B cell (primary cell): ENCODE measurements at regions not wholly inside any gene's neighbourhood (a gene's known extent, or its start where the extent isn't known, plus 50 kb on each side); places are given as distances from the start of the nearest gene placed in this dataset.

ENCODE experiments used
- ATAC-seq: fragments of 200-7000 bp; cut with Tn5 transposase; one replicate; pipeline ENCODE4 v1.10.0; 2021; ENCODE audit warnings: low read depth, mild to moderate bottlenecking, moderate number of reproducible peaks, moderate library complexity
- CTCF ChIA-PET: fragments of 350-600 bp; sonication (Branson Sonifier 250); formaldehyde crosslinking; loops from one replicate; lab custom pipeline; 2021; ENCODE audit warnings: antibody characterized with exemption, inconsistent platforms; lab: Charles Lee
- POLR2A ChIA-PET: fragments of 350-600 bp; sonication (Branson Sonifier 250); formaldehyde crosslinking; loops from one replicate; lab custom pipeline; 2021; ENCODE audit warnings: antibody characterized with exemption; lab: Charles Lee
- DNase-seq: peaks from one replicate; pipeline ENCODE4 v3.0.0; 2013
- H2AFZ ChIP-seq: 2 replicates; pipeline ENCODE4 v1.6.1; 2012; ENCODE audit warnings: mild to moderate bottlenecking, low read depth, low read length; ENCODE audit not compliant: insufficient read depth, poor library complexity, severe bottlenecking
- H3K27ac ChIP-seq, 2 donors: 1 replicate in 1 of 2; 2 replicates in 1 of 2; pipeline ENCODE4 v1.5.1; 2012 to 2013; ENCODE audit warnings: low read length in 2 of 2, mild to moderate bottlenecking in 2 of 2, moderate library complexity in 1 of 2
- H3K27me3 ChIP-seq, 4 experiments: fragments of 200-600 bp in 1 of 4; sonication (generic) in 1 of 4; replicated peaks in 1 of 4; 1 replicate in 2 of 4; 2 replicates in 2 of 4; pipeline versions ENCODE4 v1.6.1 to v1.7.0; 2013 to 2016; ENCODE audit warnings: low read length in 3 of 4, mild to moderate bottlenecking in 2 of 4, mixed read lengths in 1 of 4, moderate library complexity in 1 of 4; ENCODE audit not compliant: insufficient read depth in 4 of 4, control insufficient read depth in 3 of 4; ENCODE audit errors: control extremely low read depth in 1 of 4
- H3K36me3 ChIP-seq, 2 experiments: replicated peaks in 1 of 2; 1 replicate in 1 of 2; 2 replicates in 1 of 2; pipeline versions ENCODE4 v1.6.1 to v1.7.1; 2013; ENCODE audit warnings: low read length in 1 of 2; ENCODE audit not compliant: insufficient read depth in 2 of 2, control insufficient read depth in 1 of 2; ENCODE audit errors: control extremely low read depth in 1 of 2, extremely low read depth in 1 of 2
- H3K4me1 ChIP-seq, 2 donors: fragments of 200-600 bp in 1 of 2; sonication (generic) in 1 of 2; 1 replicate in 1 of 2; 2 replicates in 1 of 2; pipeline versions ENCODE4 v1.5.1 to v1.6.1; 2013 to 2017; ENCODE audit warnings: low read length in 2 of 2; ENCODE audit not compliant: control insufficient read depth in 2 of 2, insufficient read depth in 2 of 2
- H3K4me2 ChIP-seq: replicated peaks from 2 replicates; pipeline ENCODE3; 2012; ENCODE audit warnings: mild to moderate bottlenecking, low read depth, low read length; ENCODE audit not compliant: poor library complexity, severe bottlenecking
- H3K4me3 ChIP-seq, 5 experiments: fragments of 200-600 bp in 1 of 5; sonication (generic) in 1 of 5; 1 replicate in 3 of 5; 2 replicates in 2 of 5; pipeline versions ENCODE4 v1.5.1 to v1.7.0; 2011 to 2016; ENCODE audit warnings: low read length in 4 of 5, mild to moderate bottlenecking in 4 of 5, low read depth in 2 of 5, control low read depth in 1 of 5, moderate library complexity in 1 of 5; ENCODE audit not compliant: insufficient read depth in 1 of 5; ENCODE audit errors: control extremely low read depth in 1 of 5, extremely low read depth in 1 of 5
- H3K79me2 ChIP-seq: fragments of 200-600 bp; sonication (generic); one replicate; pipeline ENCODE4 v1.6.0; 2016; ENCODE audit warnings: low read length; ENCODE audit not compliant: control insufficient read depth, insufficient read depth
- H3K9ac ChIP-seq: fragments of 200-600 bp; sonication (generic); 2 replicates; pipeline ENCODE4 v1.6.1; 2017; ENCODE audit warnings: mild to moderate bottlenecking, low read length, moderate library complexity
- H3K9me3 ChIP-seq, 3 donors: one replicate each; pipeline versions ENCODE4 v1.6.1 to v1.7.1; 2013; ENCODE audit warnings: low read length in 2 of 3; ENCODE audit not compliant: control insufficient read depth in 2 of 3, insufficient read depth in 1 of 3; ENCODE audit errors: control extremely low read depth in 1 of 3
- H4K20me1 ChIP-seq: 2 replicates; pipeline ENCODE4 v1.6.0; 2012; ENCODE audit warnings: mild to moderate bottlenecking, low read length; ENCODE audit not compliant: insufficient read depth, control insufficient read depth, poor library complexity, severe bottlenecking
- H3K27ac Mint-ChIP-seq: one replicate; pipeline ENCODE4 v1.8.0; 2021; ENCODE audit warnings: mixed read lengths
- H3K27me3 Mint-ChIP-seq: one replicate; pipeline ENCODE4 v1.8.0; 2021; ENCODE audit warnings: mixed read lengths
- H3K4me1 Mint-ChIP-seq: one replicate; pipeline ENCODE4 v1.8.0; 2021; ENCODE audit warnings: mixed read lengths
- H3K4me3 Mint-ChIP-seq: one replicate; pipeline ENCODE4 v1.8.0; 2021; ENCODE audit warnings: mixed read lengths
- H3K9me3 Mint-ChIP-seq: one replicate; pipeline ENCODE4 v1.8.0; 2022; ENCODE audit warnings: mixed read lengths; ENCODE audit not compliant: insufficient read depth
- EZH2 ChIP-seq: IDR thresholded peaks from 2 replicates; pipeline ENCODE4 v1.6.1; 2012; ENCODE audit warnings: borderline replicate concordance, low read depth, mild to moderate bottlenecking, moderate library complexity, low read length; ENCODE audit not compliant: insufficient read depth, poor library complexity, severe bottlenecking
- WGBS: methylation state at CpG from one replicate; pipeline ENCODE4 v1.1.5; 2013; ENCODE audit warnings: missing lambda C conversion rate; ENCODE audit not compliant: insufficient coverage; 5-methylcytosine and 5-hydroxymethylcytosine counted together
- intact Hi-C: fragments of 100-400 bp; cut with micrococcal nuclease; formaldehyde crosslinking; loops from one replicate; pipeline ENCODE4 v1.10.0; 2022
- TF ChIP-seq, protein P1 (sequence below): fragments of 200-600 bp; IDR thresholded peaks from one replicate; pipeline ENCODE4 v1.8.0; 2022; ENCODE audit warnings: antibody characterized with exemption, mild to moderate bottlenecking

- no peak for TF ChIP-seq EZH2
- TF ChIP-seq, protein P1, sequence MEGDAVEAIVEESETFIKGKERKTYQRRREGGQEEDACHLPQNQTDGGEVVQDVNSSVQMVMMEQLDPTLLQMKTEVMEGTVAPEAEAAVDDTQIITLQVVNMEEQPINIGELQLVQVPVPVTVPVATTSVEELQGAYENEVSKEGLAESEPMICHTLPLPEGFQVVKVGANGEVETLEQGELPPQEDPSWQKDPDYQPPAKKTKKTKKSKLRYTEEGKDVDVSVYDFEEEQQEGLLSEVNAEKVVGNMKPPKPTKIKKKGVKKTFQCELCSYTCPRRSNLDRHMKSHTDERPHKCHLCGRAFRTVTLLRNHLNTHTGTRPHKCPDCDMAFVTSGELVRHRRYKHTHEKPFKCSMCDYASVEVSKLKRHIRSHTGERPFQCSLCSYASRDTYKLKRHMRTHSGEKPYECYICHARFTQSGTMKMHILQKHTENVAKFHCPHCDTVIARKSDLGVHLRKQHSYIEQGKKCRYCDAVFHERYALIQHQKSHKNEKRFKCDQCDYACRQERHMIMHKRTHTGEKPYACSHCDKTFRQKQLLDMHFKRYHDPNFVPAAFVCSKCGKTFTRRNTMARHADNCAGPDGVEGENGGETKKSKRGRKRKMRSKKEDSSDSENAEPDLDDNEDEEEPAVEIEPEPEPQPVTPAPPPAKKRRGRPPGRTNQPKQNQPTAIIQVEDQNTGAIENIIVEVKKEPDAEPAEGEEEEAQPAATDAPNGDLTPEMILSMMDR = no peak
- no CpG with 5 or more reads among the region's 1 CpG for WGBS
- H4K20me1 ChIP-seq = no peaks in the 10 kb centered on the region
These were observed 138.6 kb upstream of the B3GALT2 start for GRCh38 chr1:193325042-193325441.

GRCh38 chr1:193322211-193322610 lies 135.8 kb upstream of the B3GALT2 start:
- H3K4me3 Mint-ChIP-seq = no peak overlapping the region
- Histone ChIP-seq H3K27ac (no peak overlapping the region), H3K4me2 (no peak overlapping the region), H3K4me3 (no peak overlapping the region), H2AFZ (no peak overlapping the region), H3K9ac (no peak overlapping the region), H3K79me2 (no peaks in the 10 kb centered on the region), H3K4me1 (no peaks in the 10 kb centered on the region), H4K20me1 (no peaks in the 10 kb centered on the region), H3K36me3 (no peaks in the 10 kb centered on the region), H3K9me3 (peaks cover 0 to 3% (median 3%) of the 10 kb centered on the region in 3 donors), H3K27me3 (no peaks in the 10 kb centered on the region)
- ChIA-PET POLR2A (no interaction called here), CTCF (no interaction called here)
- ATAC-seq = no peak
- intact Hi-C loops = no loop called here
- peaks cover 10% of the 10 kb centered on the region for H3K9me3 Mint-ChIP-seq
- H3K27ac Mint-ChIP-seq = no peak overlapping the region
- no peaks in the 10 kb centered on the region for H3K27me3 Mint-ChIP-seq
- DNase-seq = no peak
- TF ChIP-seq, protein P1 = no peak
- TF ChIP-seq EZH2 = no peak
- no peaks in the 10 kb centered on the region for H3K4me1 Mint-ChIP-seq
- WGBS = no CpG with 5 or more reads among the region's 2 CpGs

More at GRCh38 chr1:193325042-193325441, 138.6 kb upstream of the B3GALT2 start:
- ChIA-PET POLR2A (no interaction called here), CTCF (no interaction called here)
- Mint-ChIP-seq H3K9me3 (peaks cover 7% of the 10 kb centered on the region), H3K4me3 (no peak overlapping the region), H3K27me3 (peaks cover 10% of the 10 kb centered on the region), H3K27ac (no peak overlapping the region), H3K4me1 (no peaks in the 10 kb centered on the region)
- H3K27ac ChIP-seq = no peak overlapping the region
- H3K79me2 ChIP-seq = no peaks in the 10 kb centered on the region
- H3K4me3 ChIP-seq = no peak overlapping the region
- peaks cover 0 to 3% (median 0%) of the 10 kb centered on the region in 3 donors for H3K9me3 ChIP-seq
- intact Hi-C loops = no loop called here
- no peaks in the 10 kb centered on the region for H3K4me1 ChIP-seq
- no peak for DNase-seq
- H3K9ac ChIP-seq = no peak overlapping the region
- H2AFZ ChIP-seq = no peak overlapping the region
- no peak for ATAC-seq
- H3K36me3 ChIP-seq = no peaks in the 10 kb centered on the region
- H3K4me2 ChIP-seq = no peak overlapping the region
- no peaks in the 10 kb centered on the region for H3K27me3 ChIP-seq
